ENCODE measurements at regions not wholly inside any gene's neighbourhood (a gene's known extent, or its start where the extent isn't known, plus 50 kb on each side); places are given as distances from the start of the nearest gene placed in this dataset.

GRCh38 chr17:12568358-12569251 lies 97.1 kb upstream of the MYOCD start:
- Histone ChIP-seq H3K4me3 (ENCODE audit: low read depth in 1 of 3, low read length in 3 of 3) (no peak overlapping the region), H3K27ac (ENCODE audit: low read depth in 1 of 3, low read length in 2 of 3) (no peak overlapping the region), H3K36me3 (ENCODE audit: control insufficient read depth in 3 of 3, insufficient read depth in 2 of 3, low read depth in 1 of 3, low read length in 3 of 3) (no peaks in the 10 kb centered on the region), H3K4me1 (ENCODE audit: control insufficient read depth in 3 of 3, insufficient read depth in 2 of 3, low read depth in 1 of 3, low read length in 2 of 3) (no peaks in the 10 kb centered on the region), H3K9me3 (ENCODE audit: control insufficient read depth in 2 of 2, insufficient read depth in 1 of 2, low read depth in 1 of 2, low read length in 1 of 2) (no peaks in the 10 kb centered on the region), H3K27me3 (ENCODE audit: control insufficient read depth in 3 of 3, insufficient read depth in 3 of 3, low read length in 3 of 3) (no peaks in the 10 kb centered on the region)
- 63 to 67% (median 64%) methylated on average over 14 of the region's 14 CpGs for WGBS, 3 donors
- FAIRE-seq (no peak), DNase-seq (no peak)

- WGBS, 3 donors: 83 to 91% (median 91%) methylated on average over 3 of the region's 3 CpGs
- H3K36me3 ChIP-seq (ENCODE audit: control insufficient read depth in 3 of 3, insufficient read depth in 2 of 3, low read depth in 1 of 3, low read length in 3 of 3): no peaks in the 10 kb centered on the region
- FAIRE-seq: no peak
- no peaks in the 10 kb centered on the region for H3K9me3 ChIP-seq (ENCODE audit: control insufficient read depth in 2 of 2, insufficient read depth in 1 of 2, low read depth in 1 of 2, low read length in 1 of 2)
- H3K4me1 ChIP-seq (ENCODE audit: control insufficient read depth in 3 of 3, insufficient read depth in 2 of 3, low read depth in 1 of 3, low read length in 2 of 3): no peaks in the 10 kb centered on the region
- no peaks in the 10 kb centered on the region for H3K27me3 ChIP-seq (ENCODE audit: control insufficient read depth in 3 of 3, insufficient read depth in 3 of 3, low read length in 3 of 3)
- no peak overlapping the region for H3K4me3 ChIP-seq (ENCODE audit: low read depth in 1 of 3, low read length in 3 of 3)
- no peak overlapping the region for H3K27ac ChIP-seq (ENCODE audit: low read depth in 1 of 3, low read length in 2 of 3)
- no peak for DNase-seq
Measured at GRCh38 chr17:12571606-12572005, 94.1 kb upstream of the MYOCD start.

GRCh38 chr17:12574525-12574924 lies 91.2 kb upstream of the MYOCD start:
- H3K36me3 ChIP-seq (ENCODE audit: control insufficient read depth in 3 of 3, insufficient read depth in 2 of 3, low read depth in 1 of 3, low read length in 3 of 3): no peaks in the 10 kb centered on the region
- WGBS, 3 donors: 55 to 76% (median 57%) methylated on average over 2 of the region's 2 CpGs
- no peaks in the 10 kb centered on the region for H3K9me3 ChIP-seq (ENCODE audit: control insufficient read depth in 2 of 2, insufficient read depth in 1 of 2, low read depth in 1 of 2, low read length in 1 of 2)
- H3K4me3 ChIP-seq (ENCODE audit: low read depth in 1 of 3, low read length in 3 of 3): no peak overlapping the region
- H3K27me3 ChIP-seq (ENCODE audit: control insufficient read depth in 3 of 3, insufficient read depth in 3 of 3, low read length in 3 of 3): no peaks in the 10 kb centered on the region
- FAIRE-seq (no peak), DNase-seq (no peak)
- H3K27ac ChIP-seq (ENCODE audit: low read depth in 1 of 3, low read length in 2 of 3): no peak overlapping the region
- no peaks in the 10 kb centered on the region for H3K4me1 ChIP-seq (ENCODE audit: control insufficient read depth in 3 of 3, insufficient read depth in 2 of 3, low read depth in 1 of 3, low read length in 2 of 3)

- DNase-seq (no peak), FAIRE-seq (no peak)
- Histone ChIP-seq H3K4me1 (ENCODE audit: control insufficient read depth in 3 of 3, insufficient read depth in 2 of 3, low read depth in 1 of 3, low read length in 2 of 3) (no peaks in the 10 kb centered on the region), H3K4me3 (ENCODE audit: low read depth in 1 of 3, low read length in 3 of 3) (no peak overlapping the region), H3K36me3 (ENCODE audit: control insufficient read depth in 3 of 3, insufficient read depth in 2 of 3, low read depth in 1 of 3, low read length in 3 of 3) (no peaks in the 10 kb centered on the region), H3K27ac (ENCODE audit: low read depth in 1 of 3, low read length in 2 of 3) (no peak overlapping the region), H3K27me3 (ENCODE audit: control insufficient read depth in 3 of 3, insufficient read depth in 3 of 3, low read length in 3 of 3) (no peaks in the 10 kb centered on the region), H3K9me3 (ENCODE audit: control insufficient read depth in 2 of 2, insufficient read depth in 1 of 2, low read depth in 1 of 2, low read length in 1 of 2) (no peaks in the 10 kb centered on the region)
Measured at GRCh38 chr17:12575641-12576040, 90.0 kb upstream of the MYOCD start.

GRCh38 chr17:12579288-12579687 lies 86.4 kb upstream of the MYOCD start:
- DNase-seq (no peak), FAIRE-seq (no peak)
- no peak overlapping the region for H3K4me3 ChIP-seq (ENCODE audit: low read depth in 1 of 3, low read length in 3 of 3)
- H3K4me1 ChIP-seq (ENCODE audit: control insufficient read depth in 3 of 3, insufficient read depth in 2 of 3, low read depth in 1 of 3, low read length in 2 of 3): no peaks in the 10 kb centered on the region
- H3K9me3 ChIP-seq (ENCODE audit: control insufficient read depth in 2 of 2, insufficient read depth in 1 of 2, low read depth in 1 of 2, low read length in 1 of 2): peaks cover 0 to 13% of the 10 kb centered on the region in 2 donors
- no peaks in the 10 kb centered on the region for H3K27me3 ChIP-seq (ENCODE audit: control insufficient read depth in 3 of 3, insufficient read depth in 3 of 3, low read length in 3 of 3)
- 16 to 45% (median 38%) methylated on average over 5 of the region's 5 CpGs for WGBS, 3 donors
- H3K36me3 ChIP-seq (ENCODE audit: control insufficient read depth in 3 of 3, insufficient read depth in 2 of 3, low read depth in 1 of 3, low read length in 3 of 3): no peaks in the 10 kb centered on the region
- no peak overlapping the region for H3K27ac ChIP-seq (ENCODE audit: low read depth in 1 of 3, low read length in 2 of 3)

GRCh38 chr17:12580640-12581039 lies 85.0 kb upstream of the MYOCD start:
- FAIRE-seq: no peak
- H3K9me3 ChIP-seq (ENCODE audit: control insufficient read depth in 2 of 2, insufficient read depth in 1 of 2, low read depth in 1 of 2, low read length in 1 of 2): peaks cover 0 to 13% of the 10 kb centered on the region in 2 donors
- WGBS, 3 donors: 36 to 47% (median 42%) methylated on average over 6 of the region's 6 CpGs

GRCh38 chr17:12584727-12585126 lies 81.0 kb upstream of the MYOCD start:
- Histone ChIP-seq H3K27me3 (ENCODE audit: control insufficient read depth in 3 of 3, insufficient read depth in 3 of 3, low read length in 3 of 3) (no peaks in the 10 kb centered on the region), H3K4me1 (ENCODE audit: control insufficient read depth in 3 of 3, insufficient read depth in 2 of 3, low read depth in 1 of 3, low read length in 2 of 3) (no peaks in the 10 kb centered on the region), H3K36me3 (ENCODE audit: control insufficient read depth in 3 of 3, insufficient read depth in 2 of 3, low read depth in 1 of 3, low read length in 3 of 3) (no peaks in the 10 kb centered on the region), H3K9me3 (ENCODE audit: control insufficient read depth in 2 of 2, insufficient read depth in 1 of 2, low read depth in 1 of 2, low read length in 1 of 2) (peaks cover 0 to 13% of the 10 kb centered on the region in 2 donors), H3K27ac (ENCODE audit: low read depth in 1 of 3, low read length in 2 of 3) (no peak overlapping the region), H3K4me3 (ENCODE audit: low read depth in 1 of 3, low read length in 3 of 3) (no peak overlapping the region)
- DNase-seq (no peak), FAIRE-seq (no peak)
- 75 to 83% (median 82%) methylated on average over 7 of the region's 7 CpGs for whole genome bisulfite sequencing, 3 donors

More at GRCh38 chr17:12580640-12581039, 85.0 kb upstream of the MYOCD start:
- no peaks in the 10 kb centered on the region for H3K36me3 ChIP-seq (ENCODE audit: control insufficient read depth in 3 of 3, insufficient read depth in 2 of 3, low read depth in 1 of 3, low read length in 3 of 3)
- no peaks in the 10 kb centered on the region for H3K4me1 ChIP-seq (ENCODE audit: control insufficient read depth in 3 of 3, insufficient read depth in 2 of 3, low read depth in 1 of 3, low read length in 2 of 3)
- DNase-seq: no peak
- no peaks in the 10 kb centered on the region for H3K27me3 ChIP-seq (ENCODE audit: control insufficient read depth in 3 of 3, insufficient read depth in 3 of 3, low read length in 3 of 3)
- no peak overlapping the region for H3K4me3 ChIP-seq (ENCODE audit: low read depth in 1 of 3, low read length in 3 of 3)
- no peak overlapping the region for H3K27ac ChIP-seq (ENCODE audit: low read depth in 1 of 3, low read length in 2 of 3)

GRCh38 chr17:12588531-12588930 lies 77.2 kb upstream of the MYOCD start:
- H3K4me3 ChIP-seq (ENCODE audit: low read depth in 1 of 3, low read length in 3 of 3): no peak overlapping the region
- no peak overlapping the region for H3K27ac ChIP-seq (ENCODE audit: low read depth in 1 of 3, low read length in 2 of 3)
- no peaks in the 10 kb centered on the region for H3K9me3 ChIP-seq (ENCODE audit: control insufficient read depth in 2 of 2, insufficient read depth in 1 of 2, low read depth in 1 of 2, low read length in 1 of 2)
- 90 to 94% (median 93%) methylated on average over 5 of the region's 5 CpGs for WGBS, 3 donors
- FAIRE-seq (no peak), DNase-seq (no peak)
- H3K36me3 ChIP-seq (ENCODE audit: control insufficient read depth in 3 of 3, insufficient read depth in 2 of 3, low read depth in 1 of 3, low read length in 3 of 3): no peaks in the 10 kb centered on the region
- H3K4me1 ChIP-seq (ENCODE audit: control insufficient read depth in 3 of 3, insufficient read depth in 2 of 3, low read depth in 1 of 3, low read length in 2 of 3): no peaks in the 10 kb centered on the region
- H3K27me3 ChIP-seq (ENCODE audit: control insufficient read depth in 3 of 3, insufficient read depth in 3 of 3, low read length in 3 of 3): no peaks in the 10 kb centered on the region

GRCh38 chr17:12590417-12590816 lies 75.3 kb upstream of the MYOCD start:
- no peaks in the 10 kb centered on the region for H3K9me3 ChIP-seq (ENCODE audit: control insufficient read depth in 2 of 2, insufficient read depth in 1 of 2, low read depth in 1 of 2, low read length in 1 of 2)
- no peaks in the 10 kb centered on the region for H3K4me1 ChIP-seq (ENCODE audit: control insufficient read depth in 3 of 3, insufficient read depth in 2 of 3, low read depth in 1 of 3, low read length in 2 of 3)
- no peak overlapping the region for H3K27ac ChIP-seq (ENCODE audit: low read depth in 1 of 3, low read length in 2 of 3)
- no peaks in the 10 kb centered on the region for H3K36me3 ChIP-seq (ENCODE audit: control insufficient read depth in 3 of 3, insufficient read depth in 2 of 3, low read depth in 1 of 3, low read length in 3 of 3)
- H3K4me3 ChIP-seq (ENCODE audit: low read depth in 1 of 3, low read length in 3 of 3): no peak overlapping the region
- FAIRE-seq (no peak), DNase-seq (no peak)
- H3K27me3 ChIP-seq (ENCODE audit: control insufficient read depth in 3 of 3, insufficient read depth in 3 of 3, low read length in 3 of 3): no peaks in the 10 kb centered on the region
- WGBS, 3 donors: 73 to 88% (median 76%) methylated on average over 10 of the region's 10 CpGs
